DND-41 (cell line): ENCODE measurements at regions not wholly inside any gene's neighbourhood (a gene's known extent, or its start where the extent isn't known, plus 50 kb on each side); places are given as distances from the start of the nearest gene placed in this dataset.

Experiments used
- CTCF ChIP-seq: IDR thresholded peaks from 2 replicates; pipeline ENCODE4 v1.5.1; 2012; ENCODE audit warnings: borderline replicate concordance, low read length, moderate library complexity, mild to moderate bottlenecking; ENCODE audit not compliant: poor library complexity, severe bottlenecking; ENCODE audit errors: extremely low read depth
- EZH2 ChIP-seq: IDR thresholded peaks from 3 replicates; pipeline ENCODE4 v1.6.1; 2012; ENCODE audit warnings: borderline replicate concordance, low read depth, mild to moderate bottlenecking, moderate library complexity, low read length, inconsistent platforms; ENCODE audit not compliant: severe bottlenecking

- TF ChIP-seq CTCF, result no peak
- no peak for TF ChIP-seq EZH2
Observed at GRCh38 chr2:185436787-185437372, 301.7 kb upstream of the FSIP2 start.
